Ishikawa (cell line): ENCODE measurements at regions not wholly inside any gene's neighbourhood (a gene's known extent, or its start where the extent isn't known, plus 50 kb on each side); places are given as distances from the start of the nearest gene placed in this dataset.
A peak's percentile ranks its signal among the peaks of the same experiment; 100 is the strongest.

ENCODE experiments used
- CREB1 ChIP-seq: IDR thresholded peaks from 2 replicates; pipeline ENCODE4 v1.6.1; 2012; ENCODE audit warnings: low read depth
- EGR1 ChIP-seq: IDR thresholded peaks from 2 replicates; pipeline ENCODE4 v1.6.1; 2012
- EP300 ChIP-seq: IDR thresholded peaks from 2 replicates; pipeline ENCODE4 v1.6.1; 2012; ENCODE audit warnings: borderline replicate concordance
- FOXM1 ChIP-seq: IDR thresholded peaks from 2 replicates; pipeline ENCODE4 v1.6.1; 2012; ENCODE audit warnings: low read depth, borderline replicate concordance
- MAX ChIP-seq: IDR thresholded peaks from 2 replicates; pipeline ENCODE4 v1.6.1; 2012
- NFIC ChIP-seq: IDR thresholded peaks from 2 replicates; pipeline ENCODE4 v1.6.1; 2012
- RAD21 ChIP-seq: IDR thresholded peaks from 2 replicates; pipeline ENCODE4 v1.6.1; 2012; ENCODE audit warnings: low read depth
- REST ChIP-seq: IDR thresholded peaks from 2 replicates; pipeline ENCODE4 v1.6.1; 2012; ENCODE audit warnings: low read depth, mild to moderate bottlenecking
- TCF12 ChIP-seq: IDR thresholded peaks from 2 replicates; pipeline ENCODE4 v1.6.1; 2012; ENCODE audit warnings: low read depth
- TEAD4 ChIP-seq: IDR thresholded peaks from 2 replicates; pipeline ENCODE4 v1.6.1; 2012
- USF1 ChIP-seq: IDR thresholded peaks from 2 replicates; pipeline ENCODE4 v1.6.1; 2012
- YY1 ChIP-seq: IDR thresholded peaks from 2 replicates; pipeline ENCODE4 v1.6.1; 2012; ENCODE audit warnings: low read depth
- ZBTB7A ChIP-seq: IDR thresholded peaks from 2 replicates; pipeline ENCODE4 v1.6.1; 2012; ENCODE audit warnings: low read depth

GRCh38 chr11:69207165-69207889 is 51.6 kb downstream of the SMIM38 start:
- no peak for TF ChIP-seq ZBTB7A
- no peak for TF ChIP-seq YY1
- no peak for TF ChIP-seq MAX
- no peak for TF ChIP-seq TEAD4
- TF ChIP-seq RAD21, result no peak
- TF ChIP-seq FOXM1, result no peak
- TF ChIP-seq EGR1, result no peak
- no peak for TF ChIP-seq NFIC
- TF ChIP-seq EP300, result no peak
- TF ChIP-seq USF1, result no peak
- TF ChIP-seq CREB1, result no peak
- 0 out of 2 replicates have a peak, but pooled peaks have one; percentile 25 for TF ChIP-seq REST
- TF ChIP-seq TCF12, result no peak
